ENCODE measurements at regions not wholly inside any gene's neighbourhood (a gene's known extent, or its start where the extent isn't known, plus 50 kb on each side); places are given as distances from the start of the nearest gene placed in this dataset.

- H3K4me3 ChIP-seq: no peak overlapping the region
- DNase-seq: no peak
- no peaks in the 10 kb centered on the region for H3K27me3 ChIP-seq (ENCODE audit: low read depth)
- no peaks in the 10 kb centered on the region for H3K36me3 ChIP-seq
- H3K9me3 ChIP-seq (replicated peaks): no peaks in the 10 kb centered on the region
- no peak for TF ChIP-seq CTCF (IDR thresholded peaks at IDR 0.05; ENCODE audit: borderline replicate concordance)
- intact Hi-C loops (cut with micrococcal nuclease): no loop called here
- H3K27ac ChIP-seq (replicated peaks): no peak overlapping the region
- no peaks in the 10 kb centered on the region for H3K4me1 ChIP-seq
These were observed 142.0 kb downstream of the RNASET2 start for GRCh38 chr6:166814390-166814789.

- Histone ChIP-seq H3K4me3 (no peak overlapping the region), H3K36me3 (no peaks in the 10 kb centered on the region), H3K27ac (replicated peaks) (no peak overlapping the region), H3K9me3 (replicated peaks) (no peaks in the 10 kb centered on the region), H3K4me1 (no peaks in the 10 kb centered on the region), H3K27me3 (ENCODE audit: low read depth) (no peaks in the 10 kb centered on the region)
- intact Hi-C loops (cut with micrococcal nuclease): no loop called here
- no peak for TF ChIP-seq CTCF (IDR thresholded peaks at IDR 0.05; ENCODE audit: borderline replicate concordance)
- DNase-seq: no peak
These were observed 142.9 kb downstream of the RNASET2 start for GRCh38 chr6:166813461-166813860.

- no peak for DNase-seq
- TF ChIP-seq CTCF (IDR thresholded peaks at IDR 0.05; ENCODE audit: borderline replicate concordance): no peak
- intact Hi-C loops (cut with micrococcal nuclease): no loop called here
These were observed 145.5 kb downstream of the RNASET2 start for GRCh38 chr6:166810864-166811263.

GRCh38 chr6:166809721-166810120 lies 146.6 kb downstream of the RNASET2 start:
- no peak overlapping the region for H3K4me3 ChIP-seq

More at GRCh38 chr6:166810864-166811263, 145.5 kb downstream of the RNASET2 start:
- Histone ChIP-seq H3K4me1 (no peaks in the 10 kb centered on the region), H3K27me3 (ENCODE audit: low read depth) (no peaks in the 10 kb centered on the region), H3K27ac (replicated peaks) (no peak overlapping the region), H3K4me3 (no peak overlapping the region), H3K9me3 (replicated peaks) (peaks cover 24% of the 10 kb centered on the region), H3K36me3 (no peaks in the 10 kb centered on the region)

GRCh38 chr6:166806962-166807757 lies 149.2 kb downstream of the RNASET2 start:
- no peaks in the 10 kb centered on the region for H3K36me3 ChIP-seq
- no peak for DNase-seq
- H3K27ac ChIP-seq (replicated peaks): no peak overlapping the region
- H3K27me3 ChIP-seq (ENCODE audit: low read depth): no peaks in the 10 kb centered on the region
- no peak for TF ChIP-seq CTCF (IDR thresholded peaks at IDR 0.05; ENCODE audit: borderline replicate concordance)
- H3K4me1 ChIP-seq: no peaks in the 10 kb centered on the region
- intact Hi-C loops (cut with micrococcal nuclease): no loop called here
- H3K4me3 ChIP-seq: no peak overlapping the region
- H3K9me3 ChIP-seq (replicated peaks): peaks cover 33% of the 10 kb centered on the region

More at GRCh38 chr6:166809721-166810120, 146.6 kb downstream of the RNASET2 start:
- Histone ChIP-seq H3K4me1 (no peaks in the 10 kb centered on the region), H3K36me3 (no peaks in the 10 kb centered on the region), H3K9me3 (replicated peaks) (peaks cover 33% of the 10 kb centered on the region), H3K27ac (replicated peaks) (no peak overlapping the region), H3K27me3 (ENCODE audit: low read depth) (no peaks in the 10 kb centered on the region)
- TF ChIP-seq CTCF (IDR thresholded peaks at IDR 0.05; ENCODE audit: borderline replicate concordance): no peak
- intact Hi-C loops (cut with micrococcal nuclease): no loop called here
- DNase-seq: no peak

Data from left ventricle myocardium inferior (tissue), 1 donor.